A673 (cell line): ENCODE measurements at regions not wholly inside any gene's neighbourhood (a gene's known extent, or its start where the extent isn't known, plus 50 kb on each side); places are given as distances from the start of the nearest gene placed in this dataset.

Source experiments
- CTCF ChIP-seq: fragments of 300-800, 200-600 bp; sonication (generic); conservative IDR thresholded peaks from 2 replicates; pipeline ENCODE4 v1.5.1; 2017; ENCODE audit warnings: low read depth, mild to moderate bottlenecking, antibody characterized with exemption, low read length, moderate library complexity, mixed read lengths
- EZH2 ChIP-seq: fragments of 200-600 bp; sonication (generic); IDR thresholded peaks from 2 replicates; pipeline ENCODE4 v1.6.1; 2017; ENCODE audit warnings: borderline replicate concordance, low read depth, mild to moderate bottlenecking, mixed read lengths, antibody characterized with exemption, low read length; ENCODE audit not compliant: poor library complexity, severe bottlenecking

GRCh38 chr10:83673316-83673715 lies 466.0 kb upstream of the GHITM start:
- TF ChIP-seq CTCF (no peak), EZH2 (no peak)
